GM21528 (cell line): ENCODE measurements at regions not wholly inside any gene's neighbourhood (a gene's known extent, or its start where the extent isn't known, plus 50 kb on each side); places are given as distances from the start of the nearest gene placed in this dataset.

ENCODE experiments used
- ATAC-seq: cut with Tn5 transposase; IDR thresholded peaks from one replicate; pipeline ENCODE4 v1.9.1; 2021; ENCODE audit warnings: mild to moderate bottlenecking, moderate library complexity; ENCODE audit not compliant: unreplicated experiment, low FRiP score

DNA sequence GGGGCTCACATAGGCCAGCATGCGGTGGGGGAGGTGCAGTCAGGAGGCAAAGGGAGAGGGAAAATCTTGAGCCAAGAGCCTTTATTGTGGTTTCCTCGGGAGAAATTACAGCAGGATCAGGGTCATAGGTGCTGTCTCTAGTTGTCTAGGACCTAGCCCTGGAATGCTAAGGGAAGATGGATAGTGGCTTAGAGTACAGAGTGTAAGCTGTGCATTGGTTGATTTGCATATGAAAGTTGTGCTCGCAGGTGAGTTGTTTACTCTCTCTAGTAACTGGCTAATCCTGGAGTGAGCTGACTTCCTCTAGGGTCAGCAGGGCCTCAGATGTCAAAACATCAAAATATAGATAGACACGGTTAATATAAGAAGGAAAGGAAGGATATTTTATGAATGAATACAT, 877.7 kb downstream of the TLE4 start:
- ATAC-seq = no peak

DNA sequence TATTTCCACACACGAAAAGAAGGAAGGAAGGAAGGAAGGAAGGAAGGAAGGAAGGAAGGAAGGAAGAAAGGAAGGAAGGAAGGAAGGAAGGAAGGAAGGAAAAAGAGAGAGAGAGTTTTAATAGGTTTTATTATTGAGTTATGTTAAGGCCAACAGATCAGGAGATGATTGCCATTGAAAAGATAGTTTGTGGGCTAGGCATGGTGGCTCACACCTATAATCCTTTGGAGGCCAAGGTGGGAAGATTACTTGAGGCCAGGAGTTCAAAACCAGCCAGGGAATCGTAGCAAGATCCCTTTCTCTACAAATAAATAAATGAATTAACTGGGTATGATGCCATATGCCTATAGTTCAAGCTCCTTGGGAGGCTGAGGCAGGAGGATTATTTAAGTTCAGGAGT, 877.2 kb downstream of the TLE4 start:
- ATAC-seq = no peak

DNA sequence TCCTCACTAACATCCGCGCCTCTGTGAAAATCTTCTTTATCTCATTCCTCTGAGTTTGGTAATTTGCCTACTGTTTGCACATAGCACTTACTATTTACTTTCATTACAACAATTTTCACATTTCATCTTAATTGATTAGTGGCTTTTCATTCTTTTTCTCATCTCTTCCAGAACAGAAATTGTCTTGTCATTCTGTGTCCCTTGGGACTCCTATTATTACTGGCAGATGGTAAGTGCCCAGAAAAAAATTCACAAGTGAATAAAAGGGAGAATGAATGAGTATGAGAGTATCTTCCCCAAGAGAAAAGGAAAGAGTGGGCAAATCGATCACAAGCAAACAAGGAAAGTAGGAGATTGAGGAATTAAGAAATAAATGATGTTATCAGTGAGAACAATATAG, 876.1 kb downstream of the TLE4 start:
- no peak for ATAC-seq

DNA sequence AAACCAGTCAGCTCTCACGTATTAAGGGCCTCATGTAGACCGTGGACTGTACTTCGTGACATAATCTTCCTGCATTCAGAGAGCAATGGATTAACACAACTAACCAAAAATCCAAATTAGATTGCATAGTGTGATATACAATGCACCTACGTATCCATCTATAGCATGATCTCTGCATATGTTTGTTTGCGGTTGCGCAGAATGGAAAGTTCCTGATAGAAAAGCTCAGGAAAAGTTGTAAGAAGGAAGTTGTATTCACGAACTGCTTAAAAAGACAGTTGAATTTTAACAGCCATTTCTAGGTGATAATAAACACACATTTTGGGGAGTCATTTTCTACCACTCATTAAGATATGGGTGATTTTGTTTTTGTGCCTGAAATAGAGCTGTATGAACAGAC, 869.0 kb downstream of the TLE4 start:
- ATAC-seq = no peak

DNA sequence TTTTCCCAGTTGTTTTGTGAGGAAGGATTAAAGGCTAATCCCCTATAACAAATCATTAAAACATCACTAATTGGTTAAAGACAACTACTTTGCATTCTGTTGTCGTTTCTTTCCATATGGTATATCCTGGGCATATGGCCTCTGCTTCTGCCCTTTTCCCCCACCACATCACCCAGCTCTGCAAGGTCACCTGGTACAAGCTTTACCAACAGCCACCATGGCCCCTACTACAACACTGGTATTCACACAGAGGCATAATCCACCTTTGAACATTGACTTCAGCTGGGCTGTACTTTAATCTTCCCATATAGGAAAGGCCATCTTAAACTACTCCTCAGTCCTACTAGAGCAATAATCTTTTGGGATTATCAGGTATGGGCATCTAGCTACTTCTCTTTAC, 866.1 kb downstream of the TLE4 start:
- no peak for ATAC-seq

DNA sequence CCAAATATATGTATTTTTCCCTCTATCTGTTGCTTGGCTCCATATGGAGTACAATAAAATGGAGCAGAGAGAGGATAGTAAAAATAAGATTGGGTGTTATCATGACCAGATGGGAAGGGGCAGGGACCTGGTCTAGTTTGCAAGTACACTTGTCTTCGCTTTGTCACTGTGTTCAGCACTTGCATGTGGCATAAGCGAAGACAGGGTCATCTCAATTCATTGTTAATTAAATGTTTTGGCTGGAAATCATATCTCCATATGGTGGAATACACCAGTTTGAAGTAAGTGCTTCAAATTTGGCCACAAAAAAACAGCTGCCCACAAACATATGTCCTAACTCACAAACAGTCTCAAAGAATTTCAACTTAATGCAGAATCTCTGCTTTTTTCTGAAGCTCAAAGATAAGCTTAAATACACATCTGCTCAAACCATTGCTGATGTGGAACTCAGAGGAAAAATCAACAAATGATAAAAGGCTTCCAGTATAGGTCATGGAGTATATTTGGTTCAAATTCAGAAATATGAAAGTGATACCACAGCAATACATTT, 865.4 kb downstream of the TLE4 start:
- ATAC-seq = no peak

DNA sequence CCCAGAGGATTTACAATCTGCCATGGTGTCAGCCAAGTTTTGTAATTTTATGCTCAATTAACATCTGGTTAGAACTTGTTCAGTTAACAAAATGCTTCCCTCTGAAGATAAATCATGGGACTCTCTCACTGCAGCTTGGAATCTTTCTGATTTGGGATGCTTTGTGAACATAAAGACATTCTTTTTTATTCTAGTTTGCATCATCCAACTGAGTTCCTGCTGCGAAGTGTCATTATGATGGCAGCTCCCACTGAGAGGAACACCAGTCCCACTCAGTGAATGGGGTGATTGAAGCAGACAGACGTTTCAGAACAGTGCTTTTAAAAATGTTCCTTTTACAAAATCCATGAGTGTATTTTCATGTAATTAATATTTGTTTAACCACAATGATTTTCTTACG, 863.8 kb downstream of the TLE4 start:
- no peak for ATAC-seq

DNA sequence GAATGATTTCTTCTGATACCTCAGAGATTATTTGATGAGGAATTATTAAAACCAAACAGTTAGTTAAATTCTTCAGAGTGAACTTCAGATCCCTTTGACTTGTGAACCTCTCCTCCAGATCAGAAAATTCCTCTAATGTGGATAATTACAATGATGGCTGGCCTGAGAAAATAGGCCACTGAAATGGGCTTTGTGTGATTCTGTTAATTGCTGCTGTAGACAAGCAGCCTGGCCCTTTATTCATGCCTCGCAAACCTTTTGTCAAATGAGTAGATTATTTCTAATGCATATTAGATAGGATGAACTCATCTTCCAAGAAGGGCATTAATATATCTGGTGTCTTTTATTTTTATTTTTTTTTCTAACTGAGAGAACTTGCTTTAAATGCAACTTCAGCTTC, 855.2 kb downstream of the TLE4 start:
- no peak for ATAC-seq

DNA sequence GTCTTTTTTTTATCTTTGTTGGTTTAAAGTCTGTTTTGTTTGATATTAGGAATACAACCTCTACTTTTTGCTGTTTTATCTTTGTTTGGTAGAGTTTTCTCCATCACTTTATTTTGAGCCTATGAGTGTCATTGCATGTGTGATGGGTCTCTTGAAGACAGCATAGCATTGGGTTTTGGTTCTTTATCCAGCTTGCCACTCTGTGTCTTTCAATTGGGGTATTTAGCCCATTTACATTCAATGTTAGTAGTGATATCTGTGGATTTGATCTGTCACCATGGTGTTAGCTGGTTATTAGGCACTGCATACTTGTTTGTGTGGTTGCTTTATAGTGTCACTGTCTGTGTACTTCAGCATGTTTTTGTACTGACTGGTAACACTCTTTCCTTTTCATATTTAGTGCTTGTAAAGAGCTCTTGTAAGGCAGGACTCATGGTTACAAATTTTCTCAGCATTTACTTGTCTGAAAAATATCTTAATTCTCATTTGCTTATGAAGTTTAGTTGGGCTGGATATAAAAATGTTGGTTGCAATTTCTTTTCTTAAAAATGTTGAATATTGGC, 845.5 kb downstream of the TLE4 start:
- ATAC-seq = no peak

DNA sequence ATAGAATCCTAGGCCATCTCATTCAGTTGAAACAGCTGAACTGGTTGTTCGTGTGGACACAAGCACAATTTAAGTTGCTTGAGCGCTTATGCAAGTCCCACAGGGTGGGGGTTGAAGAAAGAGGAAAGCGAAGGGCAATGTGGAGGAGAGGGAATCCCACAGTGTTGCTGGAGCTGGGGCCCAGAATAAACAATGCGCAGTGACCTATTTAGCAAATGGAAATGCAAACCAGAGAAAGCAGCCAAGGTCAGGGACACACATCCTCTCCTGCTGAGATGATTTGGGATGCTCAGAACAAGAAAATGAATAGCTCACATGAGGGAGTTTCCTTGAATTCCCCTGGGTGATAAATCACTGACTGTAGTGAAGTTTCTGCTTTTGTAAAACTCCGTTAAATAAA, 838.3 kb downstream of the TLE4 start:
- ATAC-seq = no peak

DNA sequence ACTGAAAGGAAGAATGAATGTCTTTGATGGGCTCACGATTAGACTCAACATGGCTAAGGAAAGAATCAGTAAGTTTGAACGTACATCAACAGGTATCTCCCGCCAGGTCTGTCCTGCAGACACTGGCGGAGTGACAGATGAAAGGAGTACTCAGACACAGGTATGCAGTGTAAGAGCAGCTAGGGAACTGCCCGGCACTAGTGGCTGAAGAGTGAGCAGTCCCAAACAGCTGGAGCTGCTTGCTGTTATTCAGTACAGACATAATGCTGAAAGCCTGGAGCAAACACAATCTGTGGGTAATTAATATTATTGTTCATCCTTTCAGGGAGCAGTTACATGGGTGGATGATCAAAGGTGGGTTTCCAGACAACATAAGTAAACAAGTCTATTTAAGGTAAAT, 835.5 kb downstream of the TLE4 start:
- ATAC-seq = no peak

DNA sequence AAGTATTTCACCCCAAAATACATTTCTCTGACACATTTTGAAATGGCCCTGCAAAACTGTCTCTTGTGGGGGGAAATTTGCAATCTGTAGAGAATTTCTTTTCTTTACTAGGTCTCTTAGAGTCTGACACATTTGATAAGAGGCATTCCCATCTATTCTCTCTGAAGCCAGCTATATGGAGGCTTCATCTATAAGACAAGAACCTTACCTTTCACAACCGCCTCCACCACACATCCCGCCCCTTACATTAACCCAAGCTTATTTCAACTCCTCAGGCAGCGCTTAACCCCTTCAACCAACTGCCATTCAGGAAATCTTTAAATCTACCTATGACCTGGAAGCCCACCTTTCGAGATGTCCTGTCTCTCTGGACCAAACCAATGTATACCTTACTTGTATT, 829.5 kb downstream of the TLE4 start:
- no peak for ATAC-seq

DNA sequence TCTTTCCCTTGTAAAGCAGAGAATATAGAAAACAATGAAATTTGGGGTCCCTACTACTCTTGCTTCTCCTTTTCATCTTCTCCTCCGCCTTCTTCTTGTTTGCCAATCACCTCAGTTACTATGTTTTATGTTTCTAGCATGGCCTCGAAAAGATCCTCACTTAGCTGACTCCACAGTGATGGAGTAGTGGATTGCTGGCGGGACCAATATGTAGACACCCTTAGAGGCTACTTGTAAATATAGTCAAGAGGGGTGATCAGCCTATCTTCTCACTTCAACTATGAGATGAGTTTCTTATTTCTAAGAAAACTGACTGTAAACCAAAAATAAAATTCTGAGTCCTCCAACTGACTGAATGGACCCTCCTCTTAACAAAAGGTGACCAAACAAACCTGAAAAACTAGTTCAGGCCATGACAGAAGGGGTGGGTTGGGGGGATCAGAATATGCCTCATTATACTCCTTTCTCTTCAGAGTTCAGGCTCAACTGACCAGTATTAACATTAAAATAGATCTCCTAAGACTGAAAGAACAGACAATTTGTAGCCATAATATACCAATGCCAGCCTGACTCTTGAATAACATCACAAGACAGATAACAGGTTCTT, 829.0 kb downstream of the TLE4 start:
- ATAC-seq = no peak

DNA sequence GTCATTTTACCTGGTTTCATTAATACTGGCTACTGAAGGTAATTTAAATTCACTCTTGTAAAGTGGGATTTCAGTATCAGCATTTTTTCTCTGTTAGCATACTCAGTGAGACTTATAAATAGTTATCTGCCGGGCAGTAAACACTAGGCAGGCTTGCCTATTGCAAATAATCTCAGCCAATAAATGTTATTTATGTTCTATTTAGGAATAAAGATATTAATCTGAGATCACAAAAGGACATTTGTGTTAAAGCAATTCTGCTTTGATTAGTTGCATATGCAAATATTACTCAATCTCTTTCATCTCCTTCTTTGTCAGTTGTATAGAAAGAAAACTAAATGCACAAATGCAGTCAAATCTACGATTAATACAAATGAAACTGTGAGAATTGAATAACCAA, 827.8 kb downstream of the TLE4 start:
- ATAC-seq = no peak

DNA sequence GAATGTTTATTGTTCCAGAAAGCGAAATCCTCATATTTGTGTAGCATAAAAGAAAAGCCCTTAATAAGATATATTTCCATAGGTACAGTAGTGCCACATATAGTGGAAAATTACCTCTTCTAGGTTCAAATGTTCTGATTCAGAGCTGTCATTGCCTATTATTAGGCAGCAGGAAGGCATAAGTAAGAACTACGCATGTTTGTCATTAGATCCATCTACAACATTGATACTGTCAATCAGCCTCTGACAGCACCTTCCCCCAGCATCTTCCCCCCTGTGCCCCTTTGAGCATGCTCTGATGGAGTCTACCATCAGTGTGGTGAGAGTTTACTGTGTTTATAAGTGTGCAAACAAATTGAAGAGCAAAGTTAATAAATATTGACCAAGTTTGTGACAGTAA, 816.1 kb downstream of the TLE4 start:
- ATAC-seq = no peak

DNA sequence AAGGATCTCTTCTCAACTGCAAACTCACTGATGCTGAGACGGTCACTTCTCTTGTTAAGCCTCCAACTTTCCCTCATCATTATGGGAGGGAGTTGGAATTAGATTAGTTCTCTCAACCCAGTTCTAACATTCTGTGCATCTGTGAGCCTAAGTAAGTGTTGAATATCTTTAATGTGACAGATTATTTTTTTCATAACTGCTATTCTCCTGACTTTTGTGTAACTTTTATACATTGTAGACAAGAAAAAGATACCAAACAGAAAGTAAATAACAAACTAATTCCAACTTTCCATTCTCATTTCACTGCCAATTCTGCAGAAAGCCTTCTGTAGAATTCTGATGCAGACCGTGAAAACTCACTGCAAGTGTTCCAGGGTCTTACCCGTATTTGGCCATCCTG, 813.5 kb downstream of the TLE4 start:
- no peak for ATAC-seq

DNA sequence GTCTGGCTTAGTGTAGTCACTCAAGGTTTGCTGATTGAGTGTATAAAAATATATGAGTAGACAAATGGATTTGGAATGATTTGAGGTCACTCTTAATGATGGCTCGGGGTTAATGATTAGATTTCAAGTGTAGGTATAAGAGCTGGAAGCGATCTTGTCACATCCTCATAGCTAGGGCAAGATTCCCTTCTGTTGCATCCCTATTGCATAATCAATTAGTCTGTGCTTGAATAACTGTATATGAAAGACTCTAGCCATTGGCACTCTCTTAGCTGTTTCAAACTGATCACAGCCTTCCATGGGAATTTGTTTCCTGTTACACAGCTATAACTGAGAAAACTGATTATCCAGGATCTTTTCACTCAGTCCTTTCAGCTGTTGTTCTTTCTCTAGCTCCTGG, 811.6 kb downstream of the TLE4 start:
- no peak for ATAC-seq

DNA sequence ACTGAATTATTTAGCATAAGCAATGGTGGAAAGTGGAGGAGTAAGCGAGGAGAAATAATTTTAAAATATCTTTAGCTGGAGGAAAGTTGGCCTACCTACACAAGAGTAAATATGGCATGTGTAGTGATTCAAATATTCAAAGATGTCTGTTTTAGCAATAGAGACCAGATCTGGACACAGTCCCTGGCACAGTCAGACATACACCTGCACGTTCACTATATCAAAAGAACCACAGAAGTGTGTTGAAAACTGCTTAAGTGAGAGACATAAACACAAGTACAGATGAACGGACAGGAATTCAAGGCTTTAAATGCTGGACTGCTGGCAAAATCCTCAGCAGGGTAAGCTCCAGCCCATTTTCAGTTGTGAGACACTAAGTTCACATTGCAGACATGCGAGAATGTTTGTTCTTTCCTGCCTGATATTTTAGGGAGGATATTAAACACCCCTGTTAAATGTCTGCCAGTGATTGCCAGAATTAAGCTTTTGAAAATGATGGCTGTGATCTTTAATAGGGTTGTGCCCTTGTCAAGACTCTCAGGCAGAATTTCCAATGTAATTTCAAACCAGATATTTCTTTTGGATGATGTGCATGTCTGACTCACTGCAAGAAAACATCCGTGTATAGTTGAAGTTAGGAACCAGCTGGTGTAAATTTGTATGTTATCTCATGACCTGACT, 810.6 kb downstream of the TLE4 start:
- ATAC-seq = no peak

DNA sequence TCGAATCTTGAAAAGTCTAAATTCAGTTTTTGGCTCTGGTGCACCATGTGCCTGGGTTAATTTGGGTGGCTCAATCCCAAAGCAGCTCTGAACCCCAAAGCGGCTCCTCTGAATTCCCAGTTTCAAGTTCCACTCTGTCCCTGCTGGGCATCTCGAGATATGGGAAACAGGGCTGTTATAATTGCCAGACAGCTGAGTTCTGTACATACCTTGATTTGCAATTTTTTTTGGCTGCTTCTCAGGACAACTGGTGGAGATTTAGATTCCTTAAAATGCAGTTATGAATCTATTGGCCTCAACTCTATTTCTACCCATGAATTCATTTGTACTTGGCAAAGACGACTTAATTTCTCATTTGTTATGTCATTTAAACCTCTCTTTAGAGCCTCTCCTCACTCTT, 808.5 kb downstream of the TLE4 start:
- no peak for ATAC-seq

DNA sequence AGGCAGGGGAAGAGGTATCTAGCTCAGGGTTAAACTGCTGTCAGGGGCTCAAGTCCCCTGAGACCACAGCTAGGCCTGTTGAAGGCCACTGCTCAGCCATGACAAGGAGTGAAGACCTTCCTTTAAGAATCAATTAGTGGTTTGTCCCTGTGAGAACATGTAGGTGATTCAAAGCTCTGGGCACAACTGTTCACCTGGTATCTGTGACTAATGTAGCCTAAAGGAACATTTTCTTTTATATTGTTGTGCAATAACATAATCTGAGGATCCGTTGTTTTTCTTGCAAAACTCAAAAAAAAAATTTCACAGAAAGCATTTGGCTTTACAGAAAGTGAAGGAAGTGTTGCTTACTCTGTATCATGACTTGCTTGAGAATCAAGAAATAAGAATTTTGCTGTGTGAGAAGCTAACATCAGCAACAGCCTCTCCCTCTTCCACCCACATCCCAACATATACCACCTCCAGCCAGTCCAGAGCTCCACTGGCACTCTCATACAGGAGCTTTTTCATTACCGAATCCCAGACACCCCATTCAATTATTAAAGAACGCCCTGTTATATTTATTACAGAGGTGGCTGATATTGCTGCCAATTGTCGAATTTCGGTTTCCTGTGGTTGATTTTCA, 807.0 kb downstream of the TLE4 start:
- ATAC-seq = no peak

DNA sequence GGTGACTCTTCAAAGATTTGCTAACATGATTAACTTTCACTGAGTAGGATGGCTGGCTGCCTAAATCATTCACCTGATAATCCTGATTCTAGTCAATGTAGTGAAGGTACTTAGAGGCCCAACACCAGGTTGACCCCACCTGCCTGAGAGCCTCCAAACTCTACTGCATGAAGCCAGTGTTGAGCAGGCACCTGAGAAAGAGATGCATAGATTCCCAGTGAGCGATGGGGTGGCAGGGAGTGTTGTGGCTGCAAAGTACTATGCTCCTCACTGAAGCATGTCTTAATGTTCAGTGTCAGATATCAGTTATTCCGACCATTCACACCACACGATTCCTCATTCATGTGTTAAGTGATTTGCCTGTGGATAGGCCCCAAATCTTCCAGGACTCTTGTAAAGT, 804.4 kb downstream of the TLE4 start:
- no peak for ATAC-seq

DNA sequence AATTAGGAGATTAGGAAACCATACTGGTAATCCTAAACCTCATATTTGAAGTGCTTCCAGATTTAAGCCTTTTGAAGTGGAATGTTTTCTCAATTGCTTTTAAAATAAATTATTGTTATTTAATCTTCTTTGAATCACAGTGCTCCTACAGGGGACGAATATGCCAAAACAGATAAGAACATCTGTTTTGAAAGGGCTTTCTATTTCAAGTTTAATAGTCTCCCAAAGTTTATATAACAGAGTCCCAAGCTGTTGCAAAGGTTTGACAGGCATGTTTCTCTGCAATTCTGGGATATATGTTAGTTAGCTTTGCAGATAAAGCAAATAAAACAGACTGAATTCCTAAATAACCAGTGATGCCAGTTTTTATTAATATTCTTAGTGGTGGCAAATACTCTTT, 803.7 kb downstream of the TLE4 start:
- ATAC-seq = no peak
